Ascending aorta (tissue), 2 donors: ENCODE measurements at regions not wholly inside any gene's neighbourhood (a gene's known extent, or its start where the extent isn't known, plus 50 kb on each side); places are given as distances from the start of the nearest gene placed in this dataset.

Experiments used
- DNase-seq, 2 donors: peaks; one replicate each; pipeline ENCODE4 v3.0.0-alpha.2; 2019; ENCODE audit warnings: low spot score in 2 of 2
- H3K27ac ChIP-seq, 2 donors: fragments of 200-600 bp; sonication (generic); one replicate each; pipeline ENCODE4 v1.5.1; 2016 to 2017; ENCODE audit warnings: mild to moderate bottlenecking in 1 of 2
- H3K27me3 ChIP-seq: fragments of 200-600 bp; sonication (generic); one replicate; pipeline ENCODE4 v1.5.1; 2017
- H3K36me3 ChIP-seq, 2 donors: fragments of 200-600 bp; sonication (generic); one replicate each; pipeline ENCODE4 v1.5.1; 2016
- H3K4me1 ChIP-seq, 2 donors: fragments of 200-600 bp; sonication (generic); one replicate each; pipeline ENCODE4 v1.5.1; 2016 to 2017; ENCODE audit warnings: mild to moderate bottlenecking in 1 of 2
- H3K4me3 ChIP-seq, 2 donors: fragments of 200-600 bp; sonication (generic); one replicate each; pipeline ENCODE4 v1.5.1; 2016 to 2017; ENCODE audit warnings: mild to moderate bottlenecking in 1 of 2
- H3K9me3 ChIP-seq, 2 donors: fragments of 200-600 bp; sonication (generic); one replicate each; pipeline ENCODE4 v1.5.1; 2016
- intact Hi-C: fragments of 100-400 bp; cut with DNase I; formaldehyde crosslinking; loops from one replicate; pipeline ENCODE4 v1.15.1; 2023
- TF ChIP-seq, protein P1 (sequence below), 3 experiments: fragments of 200-600 bp in 2 of 3; fragments of 450-650 bp in 1 of 3; sonication (generic) in 2 of 3; IDR thresholded peaks; one replicate each; pipeline ENCODE4 v1.5.1; 2016 to 2019; ENCODE audit warnings: antibody characterized with exemption in 3 of 3, mild to moderate bottlenecking in 1 of 3, moderate library complexity in 1 of 3

GRCh38 chr4:59024257-59024656 lies 1914.1 kb upstream of the IGFBP7 start:
- H3K36me3 ChIP-seq, result no peaks in the 10 kb centered on the region
- no peak for DNase-seq
- no peaks in the 10 kb centered on the region for H3K27me3 ChIP-seq
- no peaks in the 10 kb centered on the region for H3K4me1 ChIP-seq
- H3K27ac ChIP-seq, result no peak overlapping the region
- H3K9me3 ChIP-seq, result peaks cover 0 to 4% of the 10 kb centered on the region in 2 donors
- intact Hi-C loops, result no loop called here
- TF ChIP-seq, protein P1, sequence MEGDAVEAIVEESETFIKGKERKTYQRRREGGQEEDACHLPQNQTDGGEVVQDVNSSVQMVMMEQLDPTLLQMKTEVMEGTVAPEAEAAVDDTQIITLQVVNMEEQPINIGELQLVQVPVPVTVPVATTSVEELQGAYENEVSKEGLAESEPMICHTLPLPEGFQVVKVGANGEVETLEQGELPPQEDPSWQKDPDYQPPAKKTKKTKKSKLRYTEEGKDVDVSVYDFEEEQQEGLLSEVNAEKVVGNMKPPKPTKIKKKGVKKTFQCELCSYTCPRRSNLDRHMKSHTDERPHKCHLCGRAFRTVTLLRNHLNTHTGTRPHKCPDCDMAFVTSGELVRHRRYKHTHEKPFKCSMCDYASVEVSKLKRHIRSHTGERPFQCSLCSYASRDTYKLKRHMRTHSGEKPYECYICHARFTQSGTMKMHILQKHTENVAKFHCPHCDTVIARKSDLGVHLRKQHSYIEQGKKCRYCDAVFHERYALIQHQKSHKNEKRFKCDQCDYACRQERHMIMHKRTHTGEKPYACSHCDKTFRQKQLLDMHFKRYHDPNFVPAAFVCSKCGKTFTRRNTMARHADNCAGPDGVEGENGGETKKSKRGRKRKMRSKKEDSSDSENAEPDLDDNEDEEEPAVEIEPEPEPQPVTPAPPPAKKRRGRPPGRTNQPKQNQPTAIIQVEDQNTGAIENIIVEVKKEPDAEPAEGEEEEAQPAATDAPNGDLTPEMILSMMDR (IDR thresholded peaks at IDR 0.05), result no peak
- H3K4me3 ChIP-seq, result no peak overlapping the region

- no peak overlapping the region for H3K4me3 ChIP-seq
- TF ChIP-seq, protein P1 (IDR thresholded peaks at IDR 0.05), result no peak
- no peak overlapping the region for H3K27ac ChIP-seq
- H3K36me3 ChIP-seq, result no peaks in the 10 kb centered on the region
- no peak for DNase-seq
- no peaks in the 10 kb centered on the region for H3K9me3 ChIP-seq
- intact Hi-C loops, result no loop called here
- no peaks in the 10 kb centered on the region for H3K4me1 ChIP-seq
- no peaks in the 10 kb centered on the region for H3K27me3 ChIP-seq
These were observed 1927.6 kb upstream of the IGFBP7 start for GRCh38 chr4:59037812-59038211.

- Histone ChIP-seq H3K9me3 (no peaks in the 10 kb centered on the region), H3K27me3 (no peaks in the 10 kb centered on the region), H3K27ac (no peak overlapping the region), H3K36me3 (no peaks in the 10 kb centered on the region), H3K4me3 (no peak overlapping the region), H3K4me1 (no peaks in the 10 kb centered on the region)
- intact Hi-C loops, result no loop called here
- DNase-seq, result no peak
- TF ChIP-seq, protein P1 (IDR thresholded peaks at IDR 0.05), result no peak
These were observed 1928.9 kb upstream of the IGFBP7 start for GRCh38 chr4:59039046-59039445.

DNA sequence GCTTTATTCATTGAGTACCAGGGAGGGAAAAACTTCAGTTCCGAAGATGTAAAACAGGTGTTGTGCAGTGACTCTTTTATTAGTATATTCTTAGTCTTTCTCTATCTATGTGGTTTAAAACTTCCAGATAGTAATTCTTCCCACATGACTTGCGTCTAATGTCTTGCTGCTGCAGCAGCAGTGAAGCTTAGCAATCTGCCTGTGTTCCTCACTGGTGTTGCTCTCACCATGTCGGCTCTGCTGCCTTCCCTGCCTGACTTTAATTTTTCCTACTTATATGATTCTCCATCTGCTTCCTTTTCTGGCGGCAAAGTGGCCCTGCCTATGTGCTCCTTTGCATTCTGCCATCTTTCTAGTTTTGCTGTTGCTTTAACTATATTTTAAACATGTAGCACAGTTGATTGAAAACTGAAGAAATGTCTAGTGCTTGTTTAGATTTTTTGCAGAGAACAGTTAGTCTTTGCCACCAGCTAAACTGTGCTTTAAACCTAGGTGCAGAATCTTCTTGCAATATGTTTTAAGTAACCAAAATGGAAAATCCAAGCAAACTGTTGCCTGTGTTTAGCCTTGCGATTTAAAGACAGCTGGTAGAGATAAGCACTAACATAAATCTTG lies 1934.2 kb upstream of the IGFBP7 start:
- no peak for DNase-seq
- no peaks in the 10 kb centered on the region for H3K27me3 ChIP-seq
- no peak overlapping the region for H3K4me3 ChIP-seq
- no peak overlapping the region for H3K27ac ChIP-seq
- TF ChIP-seq, protein P1 (IDR thresholded peaks at IDR 0.05), result no peak
- no peaks in the 10 kb centered on the region for H3K4me1 ChIP-seq
- no peaks in the 10 kb centered on the region for H3K36me3 ChIP-seq
- no peaks in the 10 kb centered on the region for H3K9me3 ChIP-seq
- intact Hi-C loops, result no loop called here

DNA sequence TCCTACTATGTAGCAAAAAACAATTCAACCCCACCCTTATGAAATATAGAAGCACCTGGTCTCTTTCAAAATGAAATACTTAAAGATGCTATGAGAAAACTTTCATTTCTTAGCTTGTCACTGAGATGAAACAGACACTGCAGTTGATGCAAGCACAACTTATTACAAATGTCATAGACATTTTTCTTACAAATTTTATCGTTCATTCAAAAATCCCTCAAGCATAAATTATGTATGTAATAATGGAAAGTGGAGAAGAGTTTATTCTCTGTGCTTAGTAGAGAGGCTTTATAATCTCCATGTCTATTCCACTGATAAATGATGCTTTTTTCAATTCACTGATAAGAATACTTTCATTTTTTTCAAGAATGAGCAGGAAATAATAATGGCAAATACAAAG lies 1943.9 kb upstream of the IGFBP7 start:
- DNase-seq, result no peak
- Histone ChIP-seq H3K4me3 (no peak overlapping the region), H3K27me3 (no peaks in the 10 kb centered on the region), H3K36me3 (no peaks in the 10 kb centered on the region), H3K4me1 (no peaks in the 10 kb centered on the region), H3K27ac (no peak overlapping the region), H3K9me3 (no peaks in the 10 kb centered on the region)
- TF ChIP-seq, protein P1 (IDR thresholded peaks at IDR 0.05), result no peak
- intact Hi-C loops, result no loop called here

DNA sequence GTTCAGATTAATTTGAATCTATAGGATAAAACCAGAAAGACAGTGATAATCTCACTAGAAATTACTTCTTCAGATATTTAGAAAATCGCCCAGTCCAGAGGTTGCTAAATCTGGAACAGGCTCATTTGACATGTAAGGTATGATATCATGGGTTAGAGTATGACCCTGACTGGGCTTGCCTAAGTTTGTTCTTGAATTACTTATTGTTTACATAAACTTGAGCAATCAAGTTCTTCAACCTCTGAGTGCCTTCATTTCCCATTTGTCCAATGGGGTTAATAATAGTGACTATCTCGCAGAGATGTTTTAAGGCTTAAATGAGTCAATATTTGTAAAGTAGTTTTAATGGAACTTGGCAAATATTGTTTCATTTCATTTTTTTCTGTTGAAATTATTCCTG lies 1947.6 kb upstream of the IGFBP7 start:
- intact Hi-C loops, result no loop called here
- Histone ChIP-seq H3K36me3 (no peaks in the 10 kb centered on the region), H3K4me3 (no peak overlapping the region), H3K27ac (no peak overlapping the region), H3K4me1 (no peaks in the 10 kb centered on the region), H3K27me3 (no peaks in the 10 kb centered on the region), H3K9me3 (no peaks in the 10 kb centered on the region)
- DNase-seq, result no peak
- TF ChIP-seq, protein P1 (IDR thresholded peaks at IDR 0.05), result no peak
